ENCODE measurements at regions not wholly inside any gene's neighbourhood (a gene's known extent, or its start where the extent isn't known, plus 50 kb on each side); places are given as distances from the start of the nearest gene placed in this dataset.

DNA sequence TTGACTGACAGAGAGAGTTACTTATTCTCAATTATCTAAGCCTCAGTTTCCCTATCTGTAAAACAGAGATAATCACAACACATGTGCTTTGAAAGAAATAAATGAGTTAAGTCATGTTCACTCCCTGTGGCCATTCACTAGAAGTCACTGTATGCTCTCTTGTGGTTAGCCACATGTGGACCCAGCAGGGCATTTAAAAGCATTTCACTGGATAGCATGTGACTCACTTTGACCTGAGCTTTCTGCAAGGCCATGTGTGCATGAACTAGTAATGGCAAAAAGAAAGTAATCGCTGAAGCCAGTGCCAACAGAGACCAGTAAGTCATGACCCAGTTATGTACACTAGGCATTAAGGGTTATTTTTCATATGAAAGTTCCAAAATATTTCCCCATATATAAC is 557.0 kb upstream of the IGFBP3 start:
- DNase-seq: no peak

DNA sequence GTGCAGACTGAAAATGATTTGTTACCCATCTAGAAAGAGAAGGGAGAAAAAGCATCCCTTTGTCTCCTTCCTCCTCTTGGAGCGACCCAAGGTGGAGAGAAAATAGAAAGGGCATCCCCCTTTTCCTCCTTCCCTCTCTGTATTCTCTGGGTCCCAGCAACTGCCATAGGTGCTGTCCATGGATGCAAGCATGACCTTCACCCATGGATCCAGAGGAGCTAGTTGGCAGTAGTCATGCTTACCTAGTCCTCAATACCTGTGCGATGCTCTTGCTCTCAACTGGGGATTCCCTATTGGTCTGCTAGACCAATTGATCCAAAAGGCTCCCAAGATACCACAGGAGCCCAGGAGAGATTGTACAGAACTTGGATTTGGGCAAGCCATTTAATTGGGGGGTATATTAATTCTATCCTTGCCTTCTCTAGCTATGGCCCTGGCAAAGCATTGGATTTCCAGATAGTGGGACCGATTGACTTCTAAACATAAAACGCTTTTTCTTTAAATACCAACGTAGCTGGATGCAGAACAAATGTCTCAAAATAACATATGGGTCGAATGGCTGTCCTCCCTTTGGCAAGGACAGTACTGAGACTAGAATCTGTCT is 547.8 kb upstream of the IGFBP3 start:
- no peak for DNase-seq

DNA sequence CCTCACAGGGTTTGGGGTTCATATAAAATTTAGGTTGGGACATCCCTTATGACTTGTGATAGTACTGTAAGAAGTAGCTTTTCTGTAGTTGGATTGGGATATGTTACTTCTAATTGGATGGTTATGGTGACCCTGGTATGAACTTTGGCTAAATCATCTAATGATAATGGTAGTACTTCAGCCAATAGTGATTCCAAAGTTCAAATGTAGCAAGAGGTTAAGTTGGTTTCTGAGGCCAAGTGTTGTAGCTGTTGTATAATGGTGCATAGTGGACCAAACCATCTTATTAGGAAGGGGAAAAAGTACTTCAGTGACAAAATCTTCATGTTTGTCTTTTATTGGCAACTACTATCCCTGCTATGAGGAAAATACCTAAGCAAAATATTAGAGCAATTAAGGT is 542.1 kb upstream of the IGFBP3 start:
- DNase-seq: no peak

- DNase-seq: no peak
Measured at GRCh38 chr7:46461334-46461777, 540.3 kb upstream of the IGFBP3 start.

DNA sequence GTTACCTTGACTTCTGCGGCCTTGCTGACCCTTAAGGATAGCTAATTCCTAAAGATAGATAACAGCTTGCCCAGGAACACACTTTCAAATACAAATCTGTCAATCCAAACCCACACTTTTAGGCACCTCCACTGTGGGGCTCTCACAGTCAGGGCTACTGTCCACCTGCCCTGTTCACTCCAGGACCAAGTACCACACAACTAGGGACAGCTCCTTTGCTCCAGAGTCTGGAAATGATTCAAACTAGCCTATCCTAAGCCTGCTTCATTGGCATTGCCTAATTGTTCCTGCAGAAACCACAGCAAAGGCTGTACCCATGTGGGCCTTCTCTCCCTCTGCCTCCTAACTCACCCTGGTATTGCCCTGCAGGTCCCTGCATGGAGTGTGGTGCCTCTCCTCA is 538.9 kb upstream of the IGFBP3 start:
- DNase-seq: no peak

DNA sequence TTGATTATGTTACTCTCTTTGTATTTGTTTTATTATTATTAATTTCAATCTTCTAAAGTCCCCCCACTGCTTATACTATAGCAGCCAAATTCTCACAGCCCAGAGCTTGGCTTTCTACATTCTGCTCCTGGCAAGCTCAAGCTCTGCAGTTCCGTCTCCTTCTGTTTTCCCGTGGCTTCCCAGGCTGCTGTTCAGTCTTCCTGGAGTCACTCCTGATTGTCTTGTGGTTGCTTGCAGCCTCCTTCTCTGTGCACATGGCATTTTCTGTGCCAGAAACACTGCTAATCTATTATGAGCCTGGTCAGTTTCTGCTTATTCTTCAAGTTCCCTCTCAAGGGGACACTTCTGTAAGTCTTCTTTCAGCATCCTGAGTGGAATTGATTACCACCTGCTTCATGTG is 533.7 kb upstream of the IGFBP3 start:
- no peak for DNase-seq

DNA sequence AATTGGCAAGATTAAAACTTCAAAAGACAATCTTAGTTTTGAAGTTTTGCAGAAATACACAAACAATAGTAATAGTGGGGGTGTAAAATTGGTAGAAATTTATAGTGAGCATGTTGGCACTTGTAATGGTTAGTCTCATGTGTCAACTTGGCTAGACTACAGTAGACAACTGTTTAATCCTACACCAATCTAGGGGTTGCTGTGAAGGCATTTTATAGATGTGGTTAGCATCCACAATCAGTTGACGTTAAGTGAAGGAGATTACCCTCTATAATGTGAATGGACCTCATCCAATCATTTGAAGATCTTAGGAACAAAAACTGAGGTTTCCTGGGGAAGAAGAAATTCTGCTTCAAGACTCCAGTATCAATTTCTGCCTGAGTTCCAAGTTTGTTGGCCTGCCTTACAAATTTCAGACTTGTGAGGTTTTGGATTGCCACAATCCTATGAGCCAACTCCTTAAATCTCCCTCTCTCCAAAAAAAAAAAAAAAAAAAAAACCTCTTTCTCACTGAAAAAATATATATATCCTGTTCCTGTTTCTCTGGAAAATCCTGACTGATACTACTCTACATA is 531.6 kb upstream of the IGFBP3 start:
- DNase-seq: no peak

- no peak for DNase-seq
Measured at GRCh38 chr7:46451846-46452245, 530.8 kb upstream of the IGFBP3 start.

DNA sequence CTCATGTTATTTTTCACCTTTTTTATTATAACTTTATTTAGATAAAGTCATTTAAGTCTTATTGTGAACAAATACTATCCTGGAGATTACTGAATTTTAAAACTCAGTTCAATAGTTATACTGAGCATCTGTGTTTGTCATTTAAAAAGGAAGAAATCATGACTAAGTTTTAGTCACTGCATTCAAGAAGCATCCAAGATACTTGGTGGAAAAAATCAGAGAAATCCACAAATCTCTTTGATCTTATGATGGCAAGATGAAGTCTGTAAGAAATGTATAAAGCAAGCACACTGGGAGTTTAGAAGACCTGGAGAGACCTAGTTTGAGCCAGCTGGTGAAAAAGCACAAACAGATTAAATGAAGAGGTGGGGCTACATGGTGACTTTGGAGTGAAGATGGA is 529.8 kb upstream of the IGFBP3 start:
- no peak for DNase-seq

- DNase-seq: no peak
Measured at GRCh38 chr7:46450425-46450824, 529.4 kb upstream of the IGFBP3 start.

DNA sequence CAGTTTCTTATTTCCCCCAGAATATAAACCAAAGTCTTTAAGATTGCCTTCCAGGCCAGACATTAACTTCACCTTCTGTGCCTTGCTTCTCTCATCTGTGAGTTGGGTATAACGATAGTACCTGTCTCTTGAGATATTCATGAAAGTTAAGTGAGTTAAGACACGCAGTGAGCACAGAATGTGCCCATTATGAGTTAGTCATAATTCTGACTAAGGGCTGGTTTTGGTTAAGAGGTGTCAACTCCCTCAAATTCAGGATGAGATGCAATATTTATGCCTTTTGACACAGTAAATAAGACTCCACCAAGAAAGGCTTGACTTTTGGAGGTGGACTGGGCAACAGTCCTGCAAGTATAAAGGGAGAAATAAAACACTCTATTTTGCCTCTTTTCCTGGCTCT is 528.7 kb upstream of the IGFBP3 start:
- no peak for DNase-seq

DNA sequence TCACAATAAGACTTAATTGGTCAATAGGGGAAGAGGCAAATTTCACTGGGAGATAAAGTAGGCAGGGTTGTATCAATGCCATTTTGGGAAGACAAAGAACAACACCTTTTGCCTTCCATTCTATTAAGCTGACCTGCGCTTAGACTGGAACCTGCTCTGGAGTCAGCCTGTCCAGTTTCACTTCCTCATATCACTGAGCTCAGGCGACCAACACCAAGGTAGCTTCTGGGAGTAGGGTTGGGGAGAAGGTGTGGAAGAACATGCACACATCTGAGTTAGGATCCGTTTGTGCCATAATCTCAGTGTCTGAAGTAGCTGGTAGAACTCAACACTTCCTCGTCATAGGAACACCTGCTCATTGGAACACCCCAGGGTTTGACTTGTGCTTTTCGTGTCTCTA is 527.4 kb upstream of the IGFBP3 start:
- DNase-seq: no peak

DNA sequence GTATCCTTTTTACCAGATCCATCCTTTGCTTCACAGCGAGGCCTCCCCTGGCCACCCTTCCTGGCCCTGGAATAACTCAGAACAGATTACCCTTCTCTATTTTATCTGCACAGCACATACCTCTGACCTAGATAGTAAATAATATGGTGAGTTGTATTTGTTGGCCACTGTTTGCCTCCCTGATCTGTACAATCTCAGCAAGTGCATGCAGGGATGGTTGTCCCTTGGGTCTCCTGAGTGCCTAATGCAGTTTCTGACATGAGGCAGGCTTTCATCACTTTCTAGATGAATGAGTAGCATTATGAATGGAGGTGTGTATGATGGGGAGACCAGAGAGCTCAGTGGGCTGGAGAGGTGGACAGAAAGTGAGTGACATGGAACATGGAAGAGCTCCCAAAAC is 525.1 kb upstream of the IGFBP3 start:
- no peak for DNase-seq

DNA sequence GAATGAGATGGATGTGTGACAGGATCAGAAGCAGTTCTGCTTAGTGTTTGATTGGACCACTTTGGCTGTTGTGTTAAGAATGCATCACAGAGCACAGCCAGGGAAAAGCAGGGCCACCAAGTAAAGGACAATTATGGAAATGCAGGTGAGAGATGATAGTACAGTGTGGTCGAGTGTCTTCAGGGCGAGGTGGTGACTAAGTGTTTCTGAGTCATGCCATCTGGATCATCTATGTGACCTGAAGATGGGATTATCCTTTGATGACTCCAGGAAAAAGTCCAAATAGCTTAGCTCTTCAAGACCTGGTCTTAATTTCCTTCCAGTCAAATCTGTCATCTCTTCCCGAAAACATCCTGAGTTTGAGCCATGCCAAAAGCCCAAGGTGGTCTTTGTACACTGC is 523.2 kb upstream of the IGFBP3 start:
- no peak for DNase-seq

GRCh38 chr7:46440186-46440585 is 519.1 kb upstream of the IGFBP3 start:
- no peak for DNase-seq

- DNase-seq: no peak
Measured at GRCh38 chr7:46432708-46433107, 511.6 kb upstream of the IGFBP3 start.

DNA sequence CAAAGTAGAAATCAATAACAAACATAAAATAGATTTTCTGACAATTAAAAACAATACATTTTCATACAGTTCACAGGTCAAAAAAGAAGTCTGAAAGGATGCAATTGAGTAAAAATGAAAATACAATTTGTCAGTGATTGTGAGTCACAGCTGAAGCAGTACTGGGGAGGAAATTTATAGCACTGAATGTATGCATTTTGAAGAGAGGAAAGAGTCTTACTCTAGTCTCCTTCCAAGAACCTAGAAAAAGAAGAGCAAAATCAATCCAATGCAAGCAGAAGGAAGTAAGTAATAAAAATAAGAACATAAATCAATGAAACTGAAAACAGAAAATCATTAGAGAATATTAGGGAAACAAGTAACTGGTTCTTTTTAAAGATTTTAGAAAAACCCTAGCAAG is 507.2 kb upstream of the IGFBP3 start:
- no peak for DNase-seq

GRCh38 chr7:46424934-46425333 is 503.9 kb upstream of the IGFBP3 start:
- no peak for DNase-seq

- DNase-seq: no peak
Measured at GRCh38 chr7:46421441-46422230, 500.6 kb upstream of the IGFBP3 start.

- DNase-seq: no peak
Measured at GRCh38 chr7:46414946-46415345, 493.9 kb upstream of the IGFBP3 start.

GRCh38 chr7:46411236-46411635 is 490.2 kb upstream of the IGFBP3 start:
- no peak for DNase-seq

DNA sequence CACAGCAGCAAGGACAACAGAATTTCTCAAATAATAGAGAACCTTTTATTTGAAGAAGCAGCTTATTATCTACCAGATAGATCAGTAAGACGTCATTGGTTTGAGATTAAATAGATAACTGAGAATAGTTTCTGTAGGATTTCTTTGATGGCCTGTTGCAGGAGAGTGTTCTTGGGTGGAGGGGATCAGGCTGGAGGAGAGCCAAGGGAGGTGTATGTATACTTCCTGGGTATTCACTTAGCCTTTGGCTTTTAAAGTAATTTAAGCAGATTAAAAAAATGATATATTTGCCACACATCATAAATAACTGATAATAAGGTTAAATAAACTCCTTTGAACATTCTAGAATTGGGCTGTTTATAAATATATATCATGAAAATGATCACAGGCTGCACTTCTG is 486.1 kb upstream of the IGFBP3 start:
- no peak for DNase-seq

- DNase-seq: no peak
Measured at GRCh38 chr7:46397591-46397990, 476.5 kb upstream of the IGFBP3 start.

- no peak for DNase-seq
Measured at GRCh38 chr7:46396481-46396880, 475.4 kb upstream of the IGFBP3 start.

DNA sequence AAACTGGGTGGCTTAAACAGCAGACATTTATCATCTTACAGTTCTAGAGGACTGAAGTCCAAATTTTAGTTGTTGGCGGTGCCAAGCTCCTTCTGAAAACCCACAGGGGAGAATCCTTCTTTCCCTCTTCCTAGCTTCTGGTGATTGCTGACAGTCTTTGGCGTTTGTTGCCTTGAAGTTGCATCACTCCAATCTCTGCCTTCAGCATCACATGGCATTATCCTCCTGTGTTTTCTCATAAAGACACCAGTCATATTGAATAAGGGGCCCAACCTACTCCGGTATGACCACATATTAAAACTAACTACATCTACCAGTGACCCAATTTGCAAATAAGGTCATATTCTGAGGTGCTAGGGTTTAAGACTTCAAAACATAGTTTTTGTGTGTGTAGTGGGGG is 472.1 kb upstream of the IGFBP3 start:
- DNase-seq: no peak

Data from SW 1271 (cell line).